ENCODE measurements at regions not wholly inside any gene's neighbourhood (a gene's known extent, or its start where the extent isn't known, plus 50 kb on each side); places are given as distances from the start of the nearest gene placed in this dataset.
"Not testable (repeated sequence)": the region's sequence is repeated elsewhere in the genome, so short reads cannot be mapped to it uniquely, and the experiment has no call there.

- H3K4me1 Mint-ChIP-seq; CTCF ChIA-PET; POLR2A ChIA-PET; H3K27ac Mint-ChIP-seq; H3K4me3 Mint-ChIP-seq; ATAC-seq; DNase-seq (ENCODE audit: low spot score): not testable (repeated sequence)
- Mint-ChIP-seq H3K36me3 (peaks cover 88% of the 10 kb centered on the region), H3K9me3 (peaks cover 92% of the 10 kb centered on the region), H3K27me3 (ENCODE audit: low read depth) (peaks cover 42% of the 10 kb centered on the region)
Observed at GRCh38 chr21:9000671-9001070, 1520.7 kb upstream of the TPTE start.

GRCh38 chr21:9001890-9002663 is 1519.3 kb upstream of the TPTE start:
- POLR2A ChIA-PET; ATAC-seq; CTCF ChIA-PET; H3K4me3 Mint-ChIP-seq; DNase-seq (ENCODE audit: low spot score); H3K4me1 Mint-ChIP-seq; H3K27ac Mint-ChIP-seq: not testable (repeated sequence)
- Mint-ChIP-seq H3K36me3 (peaks cover 89% of the 10 kb centered on the region), H3K27me3 (ENCODE audit: low read depth) (peaks cover 47% of the 10 kb centered on the region), H3K9me3 (peaks cover 95% of the 10 kb centered on the region)

DNA sequence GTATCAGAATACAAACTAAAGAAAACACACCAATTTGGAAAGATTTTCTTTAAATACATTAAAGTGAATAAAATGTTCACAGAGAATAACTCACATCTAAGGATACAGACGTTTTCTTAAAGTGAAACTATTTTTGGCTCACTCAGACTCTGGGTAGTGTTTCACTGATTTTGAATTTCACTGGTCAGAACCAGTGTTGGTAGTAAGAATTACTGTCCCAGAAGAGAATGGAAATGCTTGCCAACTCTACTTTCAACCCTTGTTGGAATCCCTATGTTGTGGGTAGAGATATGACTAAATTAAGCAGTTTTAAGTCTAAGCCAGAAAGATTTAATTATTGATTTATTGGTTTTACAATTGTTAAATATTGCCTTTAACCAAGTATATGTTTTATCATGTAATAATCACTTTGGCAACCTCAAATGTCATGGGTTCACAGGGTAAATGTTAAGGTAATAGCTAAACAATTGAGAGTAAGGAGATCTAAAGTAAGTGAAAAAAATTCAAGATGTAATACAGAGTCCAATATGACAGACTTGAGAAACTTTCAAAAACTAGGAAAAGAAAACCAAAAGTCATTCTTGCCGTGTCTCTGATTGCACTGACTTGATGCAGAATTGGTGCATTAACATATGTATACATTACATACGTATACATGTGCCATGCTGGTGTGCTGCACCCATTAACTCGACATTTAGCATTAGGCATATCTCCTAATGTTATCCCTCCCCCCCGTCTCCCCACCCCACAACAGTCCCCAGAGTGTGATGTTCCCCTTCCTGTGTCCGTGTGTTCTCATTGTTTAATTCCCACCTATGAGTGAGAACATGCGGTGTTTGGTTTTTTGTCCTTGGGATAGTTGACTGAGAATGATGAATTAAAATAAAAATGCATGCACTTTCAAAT is 1517.2 kb upstream of the TPTE start:
- CTCF ChIA-PET; DNase-seq (ENCODE audit: low spot score); H3K27ac Mint-ChIP-seq; ATAC-seq; POLR2A ChIA-PET; H3K4me1 Mint-ChIP-seq; H3K4me3 Mint-ChIP-seq: not testable (repeated sequence)
- peaks cover 60% of the 10 kb centered on the region for H3K27me3 Mint-ChIP-seq (ENCODE audit: low read depth)
- H3K36me3 Mint-ChIP-seq, result peaks cover 88% of the 10 kb centered on the region
- peaks cover 91% of the 10 kb centered on the region for H3K9me3 Mint-ChIP-seq

- H3K27me3 Mint-ChIP-seq (ENCODE audit: low read depth), result peaks cover 60% of the 10 kb centered on the region
- peaks cover 91% of the 10 kb centered on the region for H3K9me3 Mint-ChIP-seq
- H3K4me1 Mint-ChIP-seq, result not testable (repeated sequence)
Observed at GRCh38 chr21:9004815-9005518, 1516.4 kb upstream of the TPTE start.

DNA sequence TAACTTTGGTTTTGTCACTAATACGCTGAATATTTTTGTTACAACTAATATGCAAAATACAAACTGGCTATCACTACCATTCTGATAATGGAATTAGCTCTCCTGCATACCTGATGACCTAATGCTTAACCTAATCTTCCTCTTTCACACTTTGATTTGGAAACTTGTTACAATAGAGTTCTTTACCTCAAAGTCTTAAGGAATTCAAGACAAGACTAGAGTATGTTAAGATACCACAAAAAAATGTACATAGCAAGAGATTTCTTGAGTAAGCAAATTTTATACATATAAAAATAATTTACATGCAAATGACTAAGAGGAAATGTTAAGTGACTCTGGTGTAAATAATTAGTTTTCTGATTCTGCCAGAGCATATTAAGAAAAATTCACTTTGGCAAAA is 1515.7 kb upstream of the TPTE start:
- peaks cover 84% of the 10 kb centered on the region for H3K36me3 Mint-ChIP-seq
- POLR2A ChIA-PET; DNase-seq (ENCODE audit: low spot score); H3K27ac Mint-ChIP-seq; H3K4me1 Mint-ChIP-seq; ATAC-seq; CTCF ChIA-PET; H3K4me3 Mint-ChIP-seq: not testable (repeated sequence)
- peaks cover 53% of the 10 kb centered on the region for H3K27me3 Mint-ChIP-seq (ENCODE audit: low read depth)
- peaks cover 89% of the 10 kb centered on the region for H3K9me3 Mint-ChIP-seq

More at GRCh38 chr21:9004815-9005518, 1516.4 kb upstream of the TPTE start:
- CTCF ChIA-PET; H3K27ac Mint-ChIP-seq; POLR2A ChIA-PET; ATAC-seq; H3K4me3 Mint-ChIP-seq; DNase-seq (ENCODE audit: low spot score): not testable (repeated sequence)
- peaks cover 87% of the 10 kb centered on the region for H3K36me3 Mint-ChIP-seq

DNA sequence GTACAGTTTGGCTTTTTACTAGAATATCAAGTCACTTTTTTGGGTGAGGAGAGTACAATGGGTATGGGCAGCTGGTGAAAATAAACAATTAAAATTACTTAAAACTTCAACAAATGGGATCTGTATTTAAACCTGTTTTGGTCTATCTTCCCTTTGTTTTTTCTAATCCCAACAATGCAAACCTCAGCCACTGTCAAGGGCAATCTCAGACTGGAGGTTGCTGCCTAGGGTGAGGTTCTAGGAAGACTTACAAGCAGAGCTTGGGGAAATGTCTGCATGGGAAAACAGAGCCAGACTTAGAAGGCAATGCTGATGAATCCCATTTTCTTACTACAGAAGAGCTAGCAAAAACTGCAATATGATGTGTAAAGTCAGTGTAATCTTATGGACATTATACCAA is 1515.3 kb upstream of the TPTE start:
- DNase-seq (ENCODE audit: low spot score); ATAC-seq; H3K4me1 Mint-ChIP-seq; H3K4me3 Mint-ChIP-seq; H3K27ac Mint-ChIP-seq; POLR2A ChIA-PET; CTCF ChIA-PET: not testable (repeated sequence)
- Mint-ChIP-seq H3K27me3 (ENCODE audit: low read depth) (peaks cover 55% of the 10 kb centered on the region), H3K9me3 (peaks cover 91% of the 10 kb centered on the region), H3K36me3 (peaks cover 86% of the 10 kb centered on the region)

GRCh38 chr21:9006553-9007323 is 1514.6 kb upstream of the TPTE start:
- ATAC-seq; H3K4me1 Mint-ChIP-seq; H3K27ac Mint-ChIP-seq; DNase-seq (ENCODE audit: low spot score); CTCF ChIA-PET; H3K4me3 Mint-ChIP-seq; POLR2A ChIA-PET: not testable (repeated sequence)
- peaks cover 55% of the 10 kb centered on the region for H3K27me3 Mint-ChIP-seq (ENCODE audit: low read depth)
- H3K36me3 Mint-ChIP-seq, result peaks cover 86% of the 10 kb centered on the region
- H3K9me3 Mint-ChIP-seq, result peaks cover 91% of the 10 kb centered on the region

DNA sequence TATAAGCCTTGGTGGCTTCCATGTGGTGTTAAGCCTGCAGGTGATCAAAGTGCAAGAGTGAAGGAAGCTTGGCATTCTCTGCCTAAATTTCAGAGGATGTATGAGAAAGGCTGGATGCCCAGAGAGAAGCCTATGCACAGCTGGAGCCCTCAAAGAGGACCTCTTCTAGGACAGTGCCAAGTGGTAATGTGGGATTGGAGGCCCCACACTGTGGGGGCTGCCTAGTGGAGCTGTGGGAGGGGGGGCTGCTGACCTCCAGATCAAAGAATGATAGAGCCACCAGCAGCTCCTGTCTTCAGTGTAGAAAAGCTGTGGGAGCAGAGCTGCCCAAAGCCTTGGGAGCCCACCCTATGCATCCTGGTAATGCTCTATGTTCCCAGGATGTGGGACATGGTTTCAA is 1512.7 kb upstream of the TPTE start:
- ATAC-seq (no peak), DNase-seq (ENCODE audit: low spot score) (no peak)
- no peak for TF ChIP-seq SP1 (CRISPR knock-in tag; conservative IDR thresholded peaks at IDR 0.05)
- no peak for TF ChIP-seq ZNF416 (CRISPR knock-in tag; IDR thresholded peaks at IDR 0.05)
- TF ChIP-seq FOXP1 (CRISPR knock-in tag; IDR thresholded peaks at IDR 0.05; ENCODE audit: borderline replicate concordance), result no peak
- TF ChIP-seq IRF2 (CRISPR knock-in tag; IDR thresholded peaks at IDR 0.05; ENCODE audit: borderline replicate concordance, low read depth), result no peak
- no peak for TF ChIP-seq TEAD1 (CRISPR knock-in tag; IDR thresholded peaks at IDR 0.05)
- ChIA-PET CTCF (no interaction called here), POLR2A (no interaction called here)
- Mint-ChIP-seq H3K4me1 (no peaks in the 10 kb centered on the region), H3K4me3 (no peak overlapping the region), H3K9me3 (peaks cover 93% of the 10 kb centered on the region), H3K36me3 (peaks cover 89% of the 10 kb centered on the region), H3K27ac (no peak overlapping the region), H3K27me3 (ENCODE audit: low read depth) (peaks cover 62% of the 10 kb centered on the region)

GRCh38 chr21:9009267-9010016 is 1511.9 kb upstream of the TPTE start:
- H3K4me1 Mint-ChIP-seq; CTCF ChIA-PET; ATAC-seq; POLR2A ChIA-PET; H3K4me3 Mint-ChIP-seq; DNase-seq (ENCODE audit: low spot score); H3K27ac Mint-ChIP-seq: not testable (repeated sequence)
- H3K27me3 Mint-ChIP-seq (ENCODE audit: low read depth), result peaks cover 59% of the 10 kb centered on the region
- peaks cover 88% of the 10 kb centered on the region for H3K36me3 Mint-ChIP-seq
- H3K9me3 Mint-ChIP-seq, result peaks cover 93% of the 10 kb centered on the region

Measured in WTC11 (cell line).